AG04450 (cell line): ENCODE measurements at regions not wholly inside any gene's neighbourhood (a gene's known extent, or its start where the extent isn't known, plus 50 kb on each side); places are given as distances from the start of the nearest gene placed in this dataset.

Experiments used
- CTCF ChIA-PET: fragments of 300-600, 350-600 bp; formaldehyde crosslinking; extraction: SDS; loops from one replicate; lab custom pipeline; 2022; ENCODE audit warnings: antibody characterized with exemption, inconsistent platforms; lab: Charles Lee
- POLR2A ChIA-PET: fragments of 350-600 bp; formaldehyde crosslinking; extraction: SDS; loops from one replicate; lab custom pipeline; 2021; ENCODE audit warnings: antibody characterized with exemption, inconsistent platforms; lab: Yijun Ruan, JAX
- DNase-seq: peaks from one replicate; pipeline ENCODE4 v3.0.0-alpha.2; 2011; ENCODE audit warnings: low read depth, low spot score
- H3K27ac ChIP-seq: one replicate; pipeline ENCODE4 v1.5.1; 2012; ENCODE audit warnings: low read depth, low read length, control low read depth
- H3K27me3 ChIP-seq: one replicate; pipeline ENCODE4 v1.6.0; 2012; ENCODE audit warnings: low read length; ENCODE audit not compliant: control insufficient read depth, insufficient read depth
- H3K4me3 ChIP-seq: 2 replicates; pipeline ENCODE4 v1.5.1; 2011; ENCODE audit warnings: mild to moderate bottlenecking, low read depth, low read length, control low read depth
- H3K9me3 ChIP-seq: 2 replicates; pipeline ENCODE4 v1.5.1; 2012; ENCODE audit warnings: low read length; ENCODE audit not compliant: control insufficient read depth, insufficient read depth
- CTCF ChIP-seq: IDR thresholded peaks from 2 replicates; pipeline ENCODE4 v1.5.1; 2011; ENCODE audit warnings: low read depth, low read length, control low read depth, inconsistent platforms

DNA sequence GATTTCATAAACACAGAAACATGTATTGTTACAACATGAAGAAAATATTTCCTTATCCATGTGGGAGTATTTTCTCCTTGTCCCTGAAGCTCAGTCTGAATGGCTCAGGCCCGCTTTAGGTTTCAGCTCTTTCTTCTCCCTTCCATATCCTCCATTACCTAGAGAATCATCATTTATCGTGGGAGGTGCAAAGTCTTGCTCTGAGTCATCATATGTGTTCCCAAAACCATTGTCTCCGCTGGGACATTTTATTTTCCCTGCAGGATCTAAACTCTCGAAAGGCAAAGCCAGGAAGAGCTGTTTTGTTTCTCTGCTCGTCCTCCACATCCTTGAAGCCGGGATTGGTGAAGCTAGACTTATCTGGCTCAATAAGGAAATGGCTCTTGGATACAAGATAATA, 571.2 kb downstream of the EDEM1 start:
- TF ChIP-seq CTCF = no peak
- Histone ChIP-seq H3K27ac (no peak overlapping the region), H3K9me3 (peaks cover 9% of the 10 kb centered on the region), H3K27me3 (no peaks in the 10 kb centered on the region), H3K4me3 (no peak overlapping the region)
- ChIA-PET POLR2A (no interaction called here), CTCF (no interaction called here)
- no peak for DNase-seq

DNA sequence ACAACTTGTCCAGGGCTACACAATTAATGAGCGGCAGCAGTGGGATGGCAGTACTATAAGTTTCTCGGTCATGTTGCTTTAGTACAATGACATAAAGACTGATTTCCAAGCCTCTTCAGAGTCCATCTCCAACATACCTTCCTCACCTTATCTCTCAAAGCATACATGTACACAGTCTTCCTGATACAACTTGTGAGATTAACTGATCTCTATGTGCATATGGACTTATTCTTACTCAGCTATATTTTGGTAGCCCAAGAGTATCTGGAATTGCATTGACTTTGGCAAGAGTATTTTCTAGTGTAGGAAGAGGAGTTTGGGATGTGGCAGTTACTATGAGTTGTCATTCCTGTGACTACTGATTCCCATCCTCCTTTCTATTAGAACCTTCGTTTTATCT, 575.0 kb downstream of the EDEM1 start:
- ChIA-PET POLR2A (no interaction called here), CTCF (no interaction called here)
- no peak for TF ChIP-seq CTCF

DNA sequence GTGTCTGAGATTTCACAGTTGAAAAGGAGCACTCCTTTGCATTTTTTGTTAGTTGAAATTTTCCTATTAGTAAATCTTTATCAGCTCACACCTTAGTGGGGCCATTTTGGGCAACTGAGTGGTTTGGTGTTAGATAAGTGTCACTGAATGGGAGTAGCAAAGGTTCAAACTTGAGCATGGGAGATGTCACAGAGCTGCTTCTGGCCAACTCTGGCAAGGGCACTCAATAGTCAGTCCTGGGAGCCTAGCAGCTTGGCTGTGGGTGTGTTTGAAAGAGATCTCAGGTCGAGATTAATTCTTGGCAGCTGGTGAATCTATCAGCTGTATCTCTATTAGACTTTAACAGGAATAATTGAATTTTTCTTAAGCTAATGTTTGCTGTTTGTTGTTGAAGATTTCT, 579.3 kb downstream of the EDEM1 start:
- no peak overlapping the region for H3K4me3 ChIP-seq
- H3K27ac ChIP-seq = no peak overlapping the region
- no peak for TF ChIP-seq CTCF
- no peaks in the 10 kb centered on the region for H3K27me3 ChIP-seq
- DNase-seq = no peak
- CTCF ChIA-PET = no interaction called here
- peaks cover 14% of the 10 kb centered on the region for H3K9me3 ChIP-seq
- POLR2A ChIA-PET = no interaction called here

More for the DNA sequence above, 575.0 kb downstream of the EDEM1 start:
- DNase-seq = no peak
- Histone ChIP-seq H3K27ac (no peak overlapping the region), H3K9me3 (peaks cover 7% of the 10 kb centered on the region), H3K4me3 (no peak overlapping the region), H3K27me3 (no peaks in the 10 kb centered on the region)

- no peak for TF ChIP-seq CTCF
- POLR2A ChIA-PET = no interaction called here
Observed at GRCh38 chr3:5767304-5767703, 579.8 kb downstream of the EDEM1 start.

GRCh38 chr3:5768281-5768945, 580.9 kb downstream of the EDEM1 start:
- no peak for TF ChIP-seq CTCF
- DNase-seq = no peak
- no peak overlapping the region for H3K4me3 ChIP-seq
- H3K9me3 ChIP-seq = peaks cover 14% of the 10 kb centered on the region
- H3K27me3 ChIP-seq = no peaks in the 10 kb centered on the region
- ChIA-PET CTCF (no interaction called here), POLR2A (no interaction called here)
- H3K27ac ChIP-seq = no peak overlapping the region

More at GRCh38 chr3:5767304-5767703, 579.8 kb downstream of the EDEM1 start:
- CTCF ChIA-PET = no interaction called here
- no peak overlapping the region for H3K27ac ChIP-seq
- H3K9me3 ChIP-seq = peaks cover 14% of the 10 kb centered on the region
- no peak for DNase-seq
- no peak overlapping the region for H3K4me3 ChIP-seq
- H3K27me3 ChIP-seq = no peaks in the 10 kb centered on the region
